ENCODE measurements at regions not wholly inside any gene's neighbourhood (a gene's known extent, or its start where the extent isn't known, plus 50 kb on each side); places are given as distances from the start of the nearest gene placed in this dataset.
"Not testable (repeated sequence)": the region's sequence is repeated elsewhere in the genome, so short reads cannot be mapped to it uniquely, and the experiment has no call there.

- H3K27ac ChIP-seq: no peak overlapping the region
- DNase-seq (ENCODE audit: low read depth, low spot score): no peak
- H3K9me3 ChIP-seq (ENCODE audit: low read depth, low read length): no peaks in the 10 kb centered on the region
- no peak overlapping the region for H3K9ac ChIP-seq (ENCODE audit: insufficient read length)
- TF ChIP-seq POLR2AphosphoS5 (IDR thresholded peaks at IDR 0.05; ENCODE audit: borderline replicate concordance, low read depth, low read length): no peak
- TF ChIP-seq FOXP2 (optimal IDR thresholded peaks at IDR 0.05; ENCODE audit: control extremely low read depth, extremely low read length, insufficient read depth): no peak
- no peak for TF ChIP-seq EZH2 (IDR thresholded peaks at IDR 0.05)
- H3K36me3 ChIP-seq (ENCODE audit: insufficient read depth, low read length): no peaks in the 10 kb centered on the region
- no peak overlapping the region for H3K4me3 ChIP-seq
Measured at GRCh38 chr14:85336817-85337216, 193.1 kb upstream of the FLRT2 start.

GRCh38 chr14:85338895-85339294 is 191.0 kb upstream of the FLRT2 start:
- TF ChIP-seq EZH2 (IDR thresholded peaks at IDR 0.05) (no peak), POLR2AphosphoS5 (IDR thresholded peaks at IDR 0.05; ENCODE audit: borderline replicate concordance, low read depth, low read length) (no peak), FOXP2 (optimal IDR thresholded peaks at IDR 0.05; ENCODE audit: control extremely low read depth, extremely low read length, insufficient read depth) (no peak)
- DNase-seq (ENCODE audit: low read depth, low spot score): no peak
- Histone ChIP-seq H3K27ac (no peak overlapping the region), H3K9me3 (ENCODE audit: low read depth, low read length) (no peaks in the 10 kb centered on the region), H3K36me3 (ENCODE audit: insufficient read depth, low read length) (no peaks in the 10 kb centered on the region), H3K9ac (ENCODE audit: insufficient read length) (no peak overlapping the region), H3K4me3 (no peak overlapping the region)

- Histone ChIP-seq H3K4me3 (no peak overlapping the region), H3K9me3 (ENCODE audit: low read depth, low read length) (no peaks in the 10 kb centered on the region), H3K9ac (ENCODE audit: insufficient read length) (no peak overlapping the region), H3K27ac (no peak overlapping the region), H3K36me3 (ENCODE audit: insufficient read depth, low read length) (no peaks in the 10 kb centered on the region)
- no peak for DNase-seq (ENCODE audit: low read depth, low spot score)
- TF ChIP-seq FOXP2 (optimal IDR thresholded peaks at IDR 0.05; ENCODE audit: control extremely low read depth, extremely low read length, insufficient read depth) (no peak), EZH2 (IDR thresholded peaks at IDR 0.05) (no peak), POLR2AphosphoS5 (IDR thresholded peaks at IDR 0.05; ENCODE audit: borderline replicate concordance, low read depth, low read length) (no peak)
Measured at GRCh38 chr14:85342858-85343607, 186.9 kb upstream of the FLRT2 start.

- Histone ChIP-seq H3K4me3 (no peak overlapping the region), H3K9me3 (ENCODE audit: low read depth, low read length) (no peaks in the 10 kb centered on the region), H3K27ac (no peak overlapping the region), H3K9ac (ENCODE audit: insufficient read length) (no peak overlapping the region), H3K36me3 (ENCODE audit: insufficient read depth, low read length) (no peaks in the 10 kb centered on the region)
- no peak for TF ChIP-seq POLR2AphosphoS5 (IDR thresholded peaks at IDR 0.05; ENCODE audit: borderline replicate concordance, low read depth, low read length)
- TF ChIP-seq FOXP2 (optimal IDR thresholded peaks at IDR 0.05; ENCODE audit: control extremely low read depth, extremely low read length, insufficient read depth): no peak
- no peak for TF ChIP-seq EZH2 (IDR thresholded peaks at IDR 0.05)
- DNase-seq (ENCODE audit: low read depth, low spot score): no peak
Measured at GRCh38 chr14:85344171-85344570, 185.8 kb upstream of the FLRT2 start.

- Histone ChIP-seq H3K9me3 (ENCODE audit: low read depth, low read length) (no peaks in the 10 kb centered on the region), H3K27ac (no peak overlapping the region), H3K4me3 (no peak overlapping the region), H3K9ac (ENCODE audit: insufficient read length) (no peak overlapping the region), H3K36me3 (ENCODE audit: insufficient read depth, low read length) (no peaks in the 10 kb centered on the region)
- TF ChIP-seq POLR2AphosphoS5 (IDR thresholded peaks at IDR 0.05; ENCODE audit: borderline replicate concordance, low read depth, low read length) (no peak), FOXP2 (optimal IDR thresholded peaks at IDR 0.05; ENCODE audit: control extremely low read depth, extremely low read length, insufficient read depth) (no peak)
- DNase-seq (ENCODE audit: low read depth, low spot score): no peak
Measured at GRCh38 chr14:85344847-85345570, 184.9 kb upstream of the FLRT2 start.

- Histone ChIP-seq H3K9me3 (ENCODE audit: low read depth, low read length) (no peaks in the 10 kb centered on the region), H3K27ac (no peak overlapping the region)
- DNase-seq (ENCODE audit: low read depth, low spot score): no peak
Measured at GRCh38 chr14:85350667-85351066, 179.3 kb upstream of the FLRT2 start.

GRCh38 chr14:85352588-85352987 is 177.4 kb upstream of the FLRT2 start:
- not testable (repeated sequence) for H3K4me3 ChIP-seq; H3K36me3 ChIP-seq (ENCODE audit: insufficient read depth, low read length); H3K9me3 ChIP-seq (ENCODE audit: low read depth, low read length); H3K9ac ChIP-seq (ENCODE audit: insufficient read length); H3K27ac ChIP-seq; DNase-seq (ENCODE audit: low read depth, low spot score)

More at GRCh38 chr14:85350667-85351066, 179.3 kb upstream of the FLRT2 start:
- no peak overlapping the region for H3K4me3 ChIP-seq
- TF ChIP-seq POLR2AphosphoS5 (IDR thresholded peaks at IDR 0.05; ENCODE audit: borderline replicate concordance, low read depth, low read length) (no peak), FOXP2 (optimal IDR thresholded peaks at IDR 0.05; ENCODE audit: control extremely low read depth, extremely low read length, insufficient read depth) (no peak), EZH2 (IDR thresholded peaks at IDR 0.05) (no peak)
- no peak overlapping the region for H3K9ac ChIP-seq (ENCODE audit: insufficient read length)
- no peaks in the 10 kb centered on the region for H3K36me3 ChIP-seq (ENCODE audit: insufficient read depth, low read length)

- TF ChIP-seq POLR2AphosphoS5 (IDR thresholded peaks at IDR 0.05; ENCODE audit: borderline replicate concordance, low read depth, low read length): no peak
- no peak for TF ChIP-seq EZH2 (IDR thresholded peaks at IDR 0.05)
- TF ChIP-seq FOXP2 (optimal IDR thresholded peaks at IDR 0.05; ENCODE audit: control extremely low read depth, extremely low read length, insufficient read depth): no peak
- no peak for DNase-seq (ENCODE audit: low read depth, low spot score)
- Histone ChIP-seq H3K4me3 (no peak overlapping the region), H3K9me3 (ENCODE audit: low read depth, low read length) (no peaks in the 10 kb centered on the region), H3K9ac (ENCODE audit: insufficient read length) (no peak overlapping the region), H3K36me3 (ENCODE audit: insufficient read depth, low read length) (no peaks in the 10 kb centered on the region), H3K27ac (no peak overlapping the region)
Measured at GRCh38 chr14:85357120-85357519, 172.8 kb upstream of the FLRT2 start.
